ENCODE measurements at regions not wholly inside any gene's neighbourhood (a gene's known extent, or its start where the extent isn't known, plus 50 kb on each side); places are given as distances from the start of the nearest gene placed in this dataset.

DNA sequence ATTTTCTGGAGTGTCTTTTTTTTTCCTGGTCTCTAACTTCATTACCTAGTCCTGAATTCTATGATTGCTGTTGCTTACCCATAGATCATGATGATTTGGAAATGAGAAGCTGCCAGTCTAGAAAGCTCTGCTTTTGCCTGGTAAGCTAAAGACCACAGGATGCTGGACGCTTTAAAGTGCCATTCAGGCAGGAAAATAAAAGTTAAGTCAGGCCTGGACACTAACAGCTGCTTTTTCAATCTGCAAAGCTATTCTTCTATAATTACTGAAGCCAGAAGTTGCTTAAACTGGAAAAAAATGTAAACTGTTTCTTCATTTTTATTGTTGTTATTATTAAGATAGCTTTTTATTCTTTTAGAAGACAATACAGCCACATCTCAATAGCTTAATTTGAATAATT, 129.8 kb upstream of the SPACA1 start:
- BruUV-seq (replicated peaks) = no TSS peak
- TF ChIP-seq FOS (IDR thresholded peaks at IDR 0.05; ENCODE audit: borderline replicate concordance, insufficient read depth, low read length) (no peak), JUN (IDR thresholded peaks at IDR 0.05; ENCODE audit: borderline replicate concordance, insufficient read depth, insufficient read length, low read depth) (no peak), GATA2 (IDR thresholded peaks at IDR 0.05; ENCODE audit: insufficient read depth, insufficient read length, low read depth, low read length) (no peak), MYC (IDR thresholded peaks at IDR 0.05; ENCODE audit: low read depth, low read length) (no peak), POLR2AphosphoS5 (IDR thresholded peaks at IDR 0.05; ENCODE audit: insufficient read depth, low read depth, low read length) (no peak), POLR2A (IDR thresholded peaks at IDR 0.05; ENCODE audit: low read depth, low read length) (no peak), EZH2 (IDR thresholded peaks at IDR 0.05; ENCODE audit: borderline replicate concordance, low read depth, low read length, severe bottlenecking) (no peak)
- TF ChIP-seq, protein P1, sequence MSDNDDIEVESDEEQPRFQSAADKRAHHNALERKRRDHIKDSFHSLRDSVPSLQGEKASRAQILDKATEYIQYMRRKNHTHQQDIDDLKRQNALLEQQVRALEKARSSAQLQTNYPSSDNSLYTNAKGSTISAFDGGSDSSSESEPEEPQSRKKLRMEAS (IDR thresholded peaks at IDR 0.05; ENCODE audit: insufficient read depth, insufficient read length) = no peak
- TF ChIP-seq, protein P2, sequence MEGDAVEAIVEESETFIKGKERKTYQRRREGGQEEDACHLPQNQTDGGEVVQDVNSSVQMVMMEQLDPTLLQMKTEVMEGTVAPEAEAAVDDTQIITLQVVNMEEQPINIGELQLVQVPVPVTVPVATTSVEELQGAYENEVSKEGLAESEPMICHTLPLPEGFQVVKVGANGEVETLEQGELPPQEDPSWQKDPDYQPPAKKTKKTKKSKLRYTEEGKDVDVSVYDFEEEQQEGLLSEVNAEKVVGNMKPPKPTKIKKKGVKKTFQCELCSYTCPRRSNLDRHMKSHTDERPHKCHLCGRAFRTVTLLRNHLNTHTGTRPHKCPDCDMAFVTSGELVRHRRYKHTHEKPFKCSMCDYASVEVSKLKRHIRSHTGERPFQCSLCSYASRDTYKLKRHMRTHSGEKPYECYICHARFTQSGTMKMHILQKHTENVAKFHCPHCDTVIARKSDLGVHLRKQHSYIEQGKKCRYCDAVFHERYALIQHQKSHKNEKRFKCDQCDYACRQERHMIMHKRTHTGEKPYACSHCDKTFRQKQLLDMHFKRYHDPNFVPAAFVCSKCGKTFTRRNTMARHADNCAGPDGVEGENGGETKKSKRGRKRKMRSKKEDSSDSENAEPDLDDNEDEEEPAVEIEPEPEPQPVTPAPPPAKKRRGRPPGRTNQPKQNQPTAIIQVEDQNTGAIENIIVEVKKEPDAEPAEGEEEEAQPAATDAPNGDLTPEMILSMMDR (IDR thresholded peaks at IDR 0.05; ENCODE audit: extremely low read depth in 1 of 2, insufficient read depth in 1 of 2, low read depth in 1 of 2, low read length in 2 of 2) = no peak

More for the DNA sequence above, 129.8 kb upstream of the SPACA1 start:
- H3K4me1 ChIP-seq (ENCODE audit: control insufficient read depth, extremely low read depth, insufficient read depth, low read length) = no peaks in the 10 kb centered on the region
- FAIRE-seq (no peak), DNase-seq (ENCODE audit: low read depth, low spot score) (no peak)
- no peak overlapping the region for H3K9ac ChIP-seq (replicated peaks; ENCODE audit: extremely low read depth, insufficient read depth, low read length)
- H3K36me3 ChIP-seq (ENCODE audit: control insufficient read depth in 2 of 2, extremely low read depth in 1 of 2, insufficient read depth in 2 of 2, low read length in 2 of 2) = no peaks in the 10 kb centered on the region
- ChIA-PET CTCF (interaction anchor here (1.2 to 2.0 kb wide), 4 partner anchors 8 to 575 kb away, joined by 3 to 8 read pairs (median 4); no protein-coding TSS in a partner anchor), POLR2A (no interaction called here)
- H3K9me3 ChIP-seq (replicated peaks; ENCODE audit: control insufficient read depth, insufficient read depth, low read length) = no peaks in the 10 kb centered on the region
- H4K20me1 ChIP-seq (replicated peaks; ENCODE audit: control insufficient read depth, extremely low read depth, insufficient read depth, low read length) = no peaks in the 10 kb centered on the region
- peaks cover 2 to 4% of the 10 kb centered on the region in 2 experiments for H3K27me3 ChIP-seq (ENCODE audit: control insufficient read depth in 2 of 2, insufficient read depth in 2 of 2, low read length in 2 of 2)
- dilution Hi-C loops (cut with MboI; ENCODE audit: extremely low pct_ligation_motif_present, low sequenced_read_pairs) = no loop called here
- H3K4me3 ChIP-seq (replicated peaks in 1 of 3; ENCODE audit: insufficient read depth in 1 of 3, low read depth in 1 of 3, low read length in 3 of 3) = no peak overlapping the region
- H3K79me2 ChIP-seq (ENCODE audit: control insufficient read depth, insufficient read depth, low read length) = no peaks in the 10 kb centered on the region
- no peak overlapping the region for H3K27ac ChIP-seq (ENCODE audit: insufficient read depth, low read depth, low read length)
- H2AFZ ChIP-seq (ENCODE audit: low read depth, low read length) = no peak overlapping the region
- intact Hi-C loops (cut with micrococcal nuclease) = loop anchor here (10.0 kb wide), 1 partner anchor 523 kb away; no protein-coding TSS in a partner anchor
- H3K9me1 ChIP-seq (replicated peaks; ENCODE audit: control insufficient read depth, extremely low read depth, insufficient read depth, low read length) = no peaks in the 10 kb centered on the region
- H3K4me2 ChIP-seq (ENCODE audit: insufficient read depth, low read length) = no peak overlapping the region
